ENCODE measurements at regions not wholly inside any gene's neighbourhood (a gene's known extent, or its start where the extent isn't known, plus 50 kb on each side); places are given as distances from the start of the nearest gene placed in this dataset.

DNA sequence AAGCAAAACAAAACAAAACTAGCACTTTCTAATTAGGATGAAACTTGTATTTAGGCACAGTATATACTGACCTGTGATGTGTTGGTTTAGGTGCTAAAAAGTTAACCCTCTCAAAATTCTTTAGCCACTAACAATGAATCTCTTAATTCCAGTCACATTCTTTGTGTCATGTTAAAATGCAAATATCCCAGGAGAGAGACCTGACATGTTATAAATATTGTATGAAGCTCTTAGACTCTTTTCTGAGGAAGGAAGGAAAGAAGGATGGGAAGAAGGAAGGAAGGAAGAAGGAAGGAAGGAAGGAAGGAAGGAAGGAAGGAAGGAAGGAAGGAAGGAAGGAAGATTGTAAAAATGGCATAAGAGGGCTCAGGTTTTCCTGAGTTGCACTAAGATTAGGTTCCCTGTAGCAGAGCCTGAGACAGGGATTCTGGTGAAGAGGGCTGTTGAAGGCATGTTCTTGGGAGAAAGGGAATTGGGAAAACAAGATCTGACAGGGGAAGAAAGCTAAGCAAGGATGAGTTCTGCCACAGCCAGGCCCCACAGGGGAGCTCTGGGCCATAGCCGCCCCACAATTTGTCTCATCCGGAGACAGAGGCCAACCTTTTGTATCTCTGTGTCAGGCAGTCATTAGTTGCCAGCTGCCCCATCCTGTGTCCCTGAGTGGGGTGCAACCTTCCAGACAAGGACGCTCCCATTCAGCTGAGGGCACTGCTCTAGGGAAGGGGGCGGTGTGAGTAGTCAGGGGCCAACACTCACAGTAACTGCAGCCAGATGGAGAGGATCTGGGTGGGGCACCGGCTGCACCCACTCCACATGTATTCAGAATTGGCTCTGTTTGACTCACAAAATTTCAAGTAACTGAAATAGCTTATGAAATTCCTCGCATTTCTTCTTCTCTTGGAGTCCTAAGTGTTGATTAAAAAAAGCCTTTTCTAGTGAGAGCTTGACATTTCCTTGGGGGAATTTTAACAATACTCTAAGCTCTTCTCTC lies 189.3 kb upstream of the ARG1 start:
- DNase-seq (ENCODE audit: low spot score) = peak; percentile 49

DNA sequence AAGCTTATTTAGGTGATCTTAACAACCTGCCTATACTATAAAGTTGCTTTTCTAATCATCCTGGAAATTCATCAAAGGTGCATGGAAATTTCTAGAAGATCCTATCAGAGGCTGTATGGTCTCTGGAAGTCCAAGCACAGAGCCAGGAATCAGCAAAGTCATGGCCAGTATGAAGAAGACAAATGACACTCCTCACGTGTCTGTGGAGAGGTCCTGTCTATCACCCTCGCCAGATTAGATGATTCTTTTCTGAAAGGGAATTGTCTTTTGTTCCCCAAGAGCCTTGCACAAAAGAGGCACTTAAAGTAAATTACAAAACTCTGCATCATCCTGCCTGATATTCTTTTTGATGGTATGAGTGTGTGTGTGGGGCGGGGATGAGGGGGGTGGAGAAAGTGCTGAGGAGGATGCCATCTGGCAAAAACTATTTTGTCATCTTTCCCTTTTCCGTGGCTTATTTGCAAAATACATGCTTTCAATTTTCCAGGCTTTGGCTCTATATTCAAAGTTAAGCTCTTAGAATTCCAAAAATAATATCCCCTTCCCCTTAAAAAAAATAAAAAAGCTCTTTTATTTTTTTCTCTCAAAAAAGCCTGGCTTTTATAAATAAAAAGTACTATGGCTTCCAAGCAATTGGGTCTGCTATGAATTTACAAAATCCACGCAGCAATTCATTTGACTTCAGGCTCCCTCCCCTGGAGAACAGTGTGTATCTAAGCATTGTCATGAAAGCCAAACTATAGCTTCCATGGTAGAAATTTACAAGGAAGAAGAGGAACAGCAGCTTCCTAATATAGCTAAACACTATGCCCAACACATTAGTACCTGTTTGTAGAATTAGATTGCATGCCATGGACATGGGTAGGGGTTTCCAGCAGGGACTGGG lies 185.2 kb upstream of the ARG1 start:
- no peak for DNase-seq (ENCODE audit: low spot score)

DNA sequence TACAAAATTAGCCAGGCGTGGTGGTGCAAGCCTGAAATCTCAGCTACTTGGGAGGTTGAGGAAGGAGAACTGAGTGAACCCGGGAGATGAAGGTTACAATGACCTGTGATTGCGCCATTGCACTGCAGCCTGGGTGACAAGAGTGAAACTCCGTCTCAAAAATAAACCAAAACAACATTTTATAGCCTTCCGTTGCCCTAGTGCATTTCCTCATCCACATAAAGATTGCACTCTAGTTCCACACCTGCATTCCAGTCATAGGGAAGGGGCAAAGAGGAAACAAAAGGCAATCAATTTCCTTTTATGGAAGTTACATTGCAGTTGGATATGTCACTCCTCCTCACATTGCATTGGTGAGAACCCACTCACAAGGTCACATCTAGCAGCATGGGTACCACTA lies 182.7 kb upstream of the ARG1 start:
- no peak for DNase-seq (ENCODE audit: low spot score)

DNA sequence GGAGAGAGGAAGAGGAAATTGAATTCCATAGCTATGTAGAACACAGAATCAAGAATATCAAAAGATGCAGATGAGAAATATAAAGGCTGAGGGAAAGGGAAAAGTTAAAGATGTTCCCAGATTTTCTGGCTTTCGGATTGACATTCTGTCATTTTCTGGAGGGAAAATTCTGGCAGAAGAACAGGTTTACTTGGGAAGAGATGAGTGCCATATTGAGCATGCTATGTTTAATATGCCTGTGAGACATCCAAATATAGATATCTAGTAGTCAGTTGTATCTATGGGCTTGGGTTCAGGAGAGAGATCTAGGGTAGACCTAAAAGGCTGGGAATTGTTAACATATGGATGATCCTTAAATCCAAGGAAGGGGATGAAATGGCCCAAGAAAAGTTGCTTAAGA lies 181.9 kb upstream of the ARG1 start:
- no peak for DNase-seq (ENCODE audit: low spot score)

DNA sequence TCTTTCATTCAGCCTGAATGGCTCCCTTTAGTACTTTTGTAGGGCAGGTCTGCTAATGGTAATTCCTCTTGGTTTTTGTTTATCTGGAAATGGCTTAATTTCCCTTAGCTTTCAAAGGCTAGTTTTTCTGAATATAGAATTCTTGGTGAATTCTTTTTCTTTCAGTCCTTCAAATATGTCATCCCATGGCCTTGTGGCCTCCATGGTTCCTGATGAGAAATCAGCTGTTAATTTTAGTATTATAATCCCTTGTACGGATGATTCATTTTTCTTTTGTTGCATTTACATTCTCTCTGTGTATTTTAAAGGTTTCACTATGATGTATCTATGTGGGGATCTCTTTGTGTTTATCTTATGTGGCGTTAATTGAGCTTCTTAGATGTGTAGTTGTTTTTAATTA lies 179.6 kb upstream of the ARG1 start:
- no peak for DNase-seq (ENCODE audit: low spot score)

DNA sequence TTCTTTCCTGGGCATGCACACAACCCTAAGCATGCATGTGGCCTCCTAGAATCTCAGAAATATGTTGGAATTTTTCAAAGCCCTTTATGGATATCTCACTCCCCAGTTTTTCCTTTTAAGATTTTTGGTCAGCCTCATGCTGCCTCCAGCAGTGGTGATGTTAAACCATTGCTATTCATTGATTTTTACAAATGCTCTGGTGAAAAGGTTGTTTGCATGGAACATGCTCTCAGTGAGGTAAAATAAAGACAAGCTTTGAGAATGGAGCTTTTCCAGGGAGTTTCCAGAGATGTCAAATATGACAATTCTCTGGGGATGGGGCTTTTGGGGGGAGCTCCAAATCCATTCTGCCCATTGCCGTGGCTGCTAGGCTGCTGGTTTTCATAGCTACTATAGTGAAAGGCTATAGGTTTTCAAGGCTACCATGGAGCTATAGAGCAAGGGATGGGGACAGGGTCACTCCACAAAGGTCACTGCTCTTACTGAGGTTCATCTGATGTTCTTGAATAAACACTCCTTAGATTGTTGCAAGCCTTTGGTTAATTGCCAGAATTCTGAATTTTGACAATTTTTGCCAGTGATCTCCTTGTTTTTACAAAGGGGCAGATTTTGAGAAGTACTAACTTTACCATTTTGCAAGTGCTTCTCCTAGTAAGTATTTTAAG lies 178.1 kb upstream of the ARG1 start:
- no peak for DNase-seq (ENCODE audit: low spot score)

DNA sequence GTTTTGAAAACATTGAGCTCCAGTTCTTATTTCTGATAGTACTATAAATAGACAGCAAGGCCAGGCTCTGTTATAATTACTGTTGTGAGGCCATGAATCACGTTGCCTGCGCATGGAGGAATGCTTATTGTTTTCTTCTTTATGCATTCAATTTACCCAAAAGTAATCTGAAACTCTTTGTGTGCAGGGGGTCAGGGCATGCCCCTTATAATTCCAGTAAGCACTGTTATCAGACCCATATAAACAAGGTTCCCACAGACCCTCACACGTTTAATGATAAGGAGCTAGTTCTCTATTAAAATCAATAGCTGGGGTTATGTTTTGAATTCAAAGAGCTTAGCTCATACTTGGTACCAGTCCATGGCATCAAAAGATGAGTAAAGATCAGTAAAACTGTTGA lies 174.8 kb upstream of the ARG1 start:
- DNase-seq (ENCODE audit: low spot score) = no peak

DNA sequence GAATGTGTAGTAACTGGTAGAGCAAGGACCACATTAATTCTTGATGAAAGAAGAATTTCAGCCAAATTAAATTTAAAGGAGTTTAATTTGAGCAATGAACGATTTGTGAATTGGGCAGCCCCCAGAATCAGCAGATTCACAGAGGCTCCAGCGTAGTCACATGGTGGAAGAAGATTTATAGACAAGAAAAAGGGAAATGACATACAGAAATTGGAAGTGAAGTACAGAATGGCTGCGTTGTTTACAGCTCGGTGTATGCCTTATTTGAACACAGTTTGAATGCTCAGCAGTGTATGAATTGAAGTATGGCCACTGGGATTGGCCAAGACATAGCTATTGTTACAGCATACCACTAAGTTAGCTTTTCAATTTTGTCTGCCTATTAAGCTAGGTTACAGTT lies 173.6 kb upstream of the ARG1 start:
- no peak for DNase-seq (ENCODE audit: low spot score)

DNA sequence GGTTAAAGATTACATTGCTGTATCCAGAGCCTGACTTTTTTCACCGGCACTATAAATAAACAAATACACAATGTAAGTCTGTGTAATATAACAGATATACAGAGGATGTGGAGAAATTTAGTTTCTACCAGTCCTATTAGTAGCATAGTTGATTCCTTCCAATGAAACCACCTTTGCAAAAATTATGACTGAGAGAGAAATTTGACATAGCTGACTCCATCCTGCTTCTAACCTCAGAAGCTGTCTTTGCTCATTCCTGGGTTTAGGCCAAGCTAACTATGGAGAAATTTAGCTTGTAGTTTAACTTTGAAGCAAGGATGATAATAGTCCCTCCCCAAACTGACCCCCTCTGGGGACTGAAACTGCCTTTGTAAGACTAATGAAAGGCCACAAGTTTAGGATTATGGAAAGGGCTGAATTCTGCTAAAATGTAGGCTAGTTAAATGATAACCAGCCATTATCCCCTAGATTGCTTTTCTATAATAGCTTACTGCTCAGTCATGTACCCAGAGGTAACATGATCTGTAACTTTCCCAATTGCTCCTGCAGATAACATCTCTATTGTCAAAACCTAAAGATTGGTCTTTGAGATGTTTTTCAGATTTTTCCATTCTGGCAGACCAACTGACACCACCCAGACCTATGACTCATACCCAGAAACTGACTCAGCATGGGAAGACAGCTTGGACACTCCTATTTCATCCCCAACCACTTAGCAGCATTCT lies 172.8 kb upstream of the ARG1 start:
- DNase-seq (ENCODE audit: low spot score) = no peak

DNA sequence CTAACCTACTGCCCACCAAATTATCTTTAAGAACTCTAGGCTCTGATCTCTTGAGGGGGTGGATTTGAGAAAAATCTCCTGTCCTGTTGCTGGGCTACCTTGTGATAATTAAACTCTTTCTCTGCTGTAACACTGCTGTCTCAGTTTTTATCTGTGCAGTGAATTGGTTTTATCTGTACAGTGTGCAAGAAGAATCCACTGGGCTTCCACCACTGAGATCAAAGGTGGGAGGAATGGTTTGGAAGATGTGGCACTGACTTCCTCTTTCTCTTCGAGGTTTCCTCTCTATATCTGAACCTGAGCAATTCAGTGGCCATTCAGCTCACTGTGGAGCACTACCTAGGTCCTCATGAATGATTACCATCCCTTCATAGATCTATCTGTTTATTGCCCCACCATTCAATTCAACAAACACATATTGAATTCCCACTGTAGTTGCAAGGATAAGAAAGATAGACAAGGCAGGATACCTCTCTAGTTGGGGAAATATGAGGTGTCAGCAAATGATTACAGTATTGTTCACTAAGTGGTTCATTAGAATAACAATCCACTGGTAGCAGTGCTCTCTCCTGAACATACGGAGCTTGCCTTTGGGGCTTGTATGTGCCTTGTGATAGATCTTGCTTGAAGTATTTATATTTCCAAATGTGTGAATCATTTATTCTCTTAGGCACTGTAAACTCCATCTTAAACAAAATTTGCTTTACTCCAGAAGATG lies 172.1 kb upstream of the ARG1 start:
- DNase-seq (ENCODE audit: low spot score) = no peak

DNA sequence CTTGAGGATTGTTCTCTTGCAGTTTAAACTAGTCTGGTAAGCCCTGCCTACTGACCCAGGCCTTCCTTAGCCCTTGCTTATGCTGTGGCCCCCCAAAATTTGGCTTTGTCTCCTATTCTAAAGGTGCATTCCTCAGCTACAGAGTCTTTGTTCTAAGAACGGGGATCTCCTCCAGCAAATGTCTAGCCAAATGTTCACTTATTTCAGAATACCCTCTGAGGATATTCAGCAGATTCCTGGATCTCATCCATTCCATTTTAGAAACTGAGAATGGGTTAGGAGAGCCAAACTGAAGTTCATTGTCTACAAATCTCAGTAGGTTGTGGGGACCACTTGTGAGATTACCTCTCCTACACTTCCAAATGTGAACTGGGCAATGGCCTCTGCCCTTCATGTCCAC lies 164.2 kb upstream of the ARG1 start:
- no peak for DNase-seq (ENCODE audit: low spot score)

DNA sequence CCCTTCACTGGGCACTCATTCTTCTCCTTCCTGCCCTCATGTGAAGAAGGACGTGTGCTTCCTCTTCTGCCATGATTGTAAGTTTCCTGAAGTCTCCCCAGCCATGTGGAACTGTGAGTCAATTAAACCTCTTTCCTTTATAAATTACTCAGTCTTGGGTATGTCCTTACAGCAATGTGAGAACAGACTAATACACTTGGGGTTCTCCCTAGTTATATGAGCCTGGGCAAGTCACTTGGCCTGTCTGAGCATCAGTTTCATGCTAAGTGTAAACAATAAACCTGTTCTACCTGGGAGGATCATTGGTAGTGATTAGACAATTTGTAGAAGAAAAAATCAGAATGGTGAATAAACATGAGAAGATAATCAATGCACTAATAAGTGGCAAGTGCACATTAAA lies 162.2 kb upstream of the ARG1 start:
- no peak for DNase-seq (ENCODE audit: low spot score)

DNA sequence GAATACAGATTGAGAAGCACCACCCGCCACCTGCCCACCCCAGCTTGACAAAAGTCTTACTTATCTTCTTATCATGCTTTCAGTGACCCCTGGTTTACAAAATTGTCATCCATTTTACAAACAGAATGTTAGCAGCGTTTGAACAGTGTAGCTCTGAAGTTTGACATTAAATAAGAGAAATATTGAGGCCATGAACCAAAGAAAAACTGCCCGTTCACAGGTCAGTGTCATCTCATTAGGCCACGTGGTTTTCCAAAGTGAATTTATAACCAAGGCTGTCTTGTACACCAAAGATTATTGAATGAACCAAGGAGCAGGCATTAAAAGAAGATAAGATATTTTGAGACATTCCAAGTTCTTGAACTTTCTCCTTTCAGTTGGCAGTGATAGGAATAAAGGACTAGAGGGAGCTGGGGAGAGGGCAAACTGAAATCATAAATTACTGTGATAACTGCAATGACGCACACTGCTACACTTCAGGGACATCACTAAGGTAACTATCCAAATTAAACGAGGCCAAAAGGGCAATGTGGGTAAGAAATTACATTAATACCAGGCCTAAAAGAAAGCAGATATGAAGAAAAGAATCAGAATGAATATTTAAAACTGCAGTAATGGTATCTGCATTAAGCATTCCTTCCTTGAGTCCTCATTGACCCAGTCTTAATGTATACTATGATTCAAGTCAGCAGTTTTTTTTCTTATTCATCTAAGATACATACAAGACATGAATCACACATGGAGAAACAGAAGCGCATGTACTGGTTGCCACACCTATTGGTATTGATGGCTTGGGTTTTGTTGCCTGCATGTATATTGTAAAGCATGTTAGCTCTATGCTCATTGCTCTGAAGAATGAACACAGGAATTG lies 159.8 kb upstream of the ARG1 start:
- no peak for DNase-seq (ENCODE audit: low spot score)

DNA sequence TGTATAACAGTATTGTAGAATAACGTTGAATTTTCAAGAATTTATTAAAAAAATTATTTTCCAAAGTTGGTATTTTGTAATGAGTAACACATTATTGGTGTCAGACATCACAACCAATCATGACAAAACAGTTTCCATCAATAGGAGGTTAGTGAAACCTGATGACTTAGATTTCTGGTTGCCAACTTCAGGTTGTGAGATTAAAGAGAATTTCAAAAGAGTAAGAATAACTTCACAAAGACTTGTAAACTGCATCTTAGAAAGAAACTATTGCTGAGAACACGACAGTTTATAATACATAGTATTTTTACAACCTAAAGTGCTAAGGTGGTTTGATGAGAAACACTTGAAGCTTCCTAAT lies 159.2 kb upstream of the ARG1 start:
- no peak for DNase-seq (ENCODE audit: low spot score)

DNA sequence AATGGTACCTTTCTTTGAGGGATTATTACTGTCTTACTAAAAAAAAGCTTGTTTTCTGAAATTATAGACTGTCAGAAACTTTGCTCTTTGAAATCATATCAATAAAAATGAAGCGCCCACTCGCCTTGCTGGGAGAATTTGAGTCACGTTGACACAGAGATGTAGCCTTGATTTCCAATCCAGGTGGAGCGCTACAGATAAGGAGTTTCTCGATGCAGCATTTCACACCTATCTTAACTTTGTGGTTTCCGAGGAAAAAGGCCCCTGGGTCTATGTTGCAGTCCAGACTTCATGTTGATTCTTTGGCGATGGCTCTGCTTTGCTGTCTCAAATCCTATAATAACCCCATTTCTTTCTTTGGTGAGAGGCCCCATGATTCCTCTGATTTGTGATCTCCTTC lies 158.1 kb upstream of the ARG1 start:
- no peak for DNase-seq (ENCODE audit: low spot score)

DNA sequence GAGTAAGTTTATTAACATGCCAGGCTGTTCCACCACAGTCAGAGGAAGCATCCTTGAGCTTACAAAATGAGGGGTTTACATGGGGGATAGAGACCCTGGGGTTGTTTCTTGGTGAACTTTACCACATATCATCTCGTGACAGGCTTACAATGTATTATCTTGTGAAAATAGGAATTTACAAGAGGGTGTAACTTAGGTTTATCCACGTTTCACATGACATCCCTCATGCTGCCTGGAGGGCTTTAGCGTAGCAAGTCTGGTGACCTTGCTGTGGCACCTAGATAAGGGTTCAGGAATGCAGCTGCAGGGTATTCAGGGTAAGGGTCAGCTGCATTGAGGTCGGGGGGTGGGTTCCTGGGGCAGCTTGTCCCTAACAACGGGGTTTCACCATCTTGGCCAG lies 154.6 kb upstream of the ARG1 start:
- DNase-seq (ENCODE audit: low spot score) = no peak

DNA sequence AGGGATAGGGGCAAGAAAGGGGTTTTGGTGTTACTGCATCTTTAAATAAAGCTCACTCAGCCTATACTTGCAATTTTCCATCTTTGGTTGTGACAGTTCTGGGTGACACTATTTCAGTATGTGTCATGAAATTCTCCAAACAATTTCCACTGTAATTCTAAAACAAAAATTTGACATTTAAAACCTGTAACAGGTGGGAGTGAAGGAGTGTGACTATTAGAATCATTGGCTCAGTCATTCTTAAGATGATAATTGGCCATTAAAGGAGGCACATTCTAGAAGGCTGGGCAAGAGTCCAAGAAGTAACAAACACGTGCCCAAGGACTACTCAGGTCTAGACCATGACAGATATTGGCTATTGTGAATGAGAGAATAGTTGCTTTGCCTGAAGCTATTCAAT lies 153.3 kb upstream of the ARG1 start:
- DNase-seq (ENCODE audit: low spot score) = no peak

DNA sequence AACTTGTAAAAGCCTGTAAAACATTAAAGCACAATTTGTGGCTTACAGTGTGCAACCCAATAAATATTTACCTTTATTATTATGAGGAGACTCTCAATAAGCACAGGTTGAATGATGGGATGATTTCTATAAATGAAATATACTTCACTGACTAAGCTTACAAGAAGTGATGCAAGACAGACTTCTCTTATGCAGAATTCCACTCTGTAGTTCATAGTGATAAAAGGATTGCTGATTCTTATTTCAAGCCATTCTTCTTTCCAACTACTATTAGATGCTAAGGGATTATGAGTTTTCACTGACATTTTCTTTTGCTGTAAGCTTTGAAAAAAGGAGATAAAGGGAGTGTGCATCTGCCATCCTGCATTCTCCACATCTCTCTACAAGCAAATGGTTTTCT lies 149.0 kb upstream of the ARG1 start:
- DNase-seq (ENCODE audit: low spot score) = no peak

DNA sequence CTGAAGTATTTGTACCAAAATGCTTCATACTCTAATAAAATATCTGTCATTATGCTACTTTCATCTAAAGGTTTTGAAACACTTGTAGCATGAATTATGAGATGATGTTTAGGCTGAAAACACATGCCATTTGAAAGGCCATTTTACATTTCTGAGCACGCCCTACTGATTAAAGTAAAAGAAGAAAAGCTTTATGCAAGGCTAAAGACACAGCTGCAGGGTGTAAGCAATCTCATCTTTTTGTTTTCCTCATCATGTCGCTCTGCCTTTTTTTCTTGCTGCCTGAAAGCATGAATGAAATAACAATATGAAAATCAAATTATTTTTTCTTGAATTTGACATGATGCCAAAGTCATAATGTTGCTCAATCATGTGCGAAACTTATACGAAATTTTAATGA lies 148.6 kb upstream of the ARG1 start:
- no peak for DNase-seq (ENCODE audit: low spot score)

DNA sequence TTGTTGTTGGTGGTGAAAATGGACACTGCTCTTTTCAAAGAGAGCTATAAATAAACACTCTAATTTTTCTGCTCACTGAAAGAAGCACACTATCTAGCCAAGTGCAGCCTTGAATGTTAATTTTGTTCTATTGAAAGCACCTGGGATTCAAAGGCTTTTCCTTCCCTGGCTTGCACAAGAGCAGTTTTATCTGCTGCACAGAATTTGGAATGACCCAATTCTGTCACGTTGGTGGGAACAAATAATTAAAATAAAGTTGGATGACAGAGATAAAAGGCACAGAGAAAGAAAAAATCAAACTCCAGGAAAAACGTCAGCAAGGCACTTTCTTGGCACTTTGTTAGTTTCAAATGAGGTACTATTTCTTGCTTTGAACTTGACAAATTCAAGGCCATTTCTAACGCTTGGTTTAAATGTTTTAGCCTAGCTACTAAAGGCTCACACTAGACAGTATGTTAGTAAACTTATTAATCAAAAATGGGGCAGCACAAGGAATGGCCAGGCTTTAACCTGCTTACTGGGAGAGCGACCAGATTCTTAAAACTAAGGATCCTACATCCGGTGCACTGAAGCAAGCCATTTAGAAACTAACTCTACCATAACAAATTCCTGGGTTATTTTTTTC lies 145.5 kb upstream of the ARG1 start:
- DNase-seq (ENCODE audit: low spot score) = no peak
